Activated B cell treated with CpG ODN at 0.5 μM for 24 hours (primary cell): ENCODE measurements at regions not wholly inside any gene's neighbourhood (a gene's known extent, or its start where the extent isn't known, plus 50 kb on each side); places are given as distances from the start of the nearest gene placed in this dataset.

Experiments
- ATAC-seq: fragments of 200-7000 bp; cut with Tn5 transposase; one replicate; pipeline ENCODE4 v1.10.0; 2021; ENCODE audit warnings: low read depth, mild to moderate bottlenecking, moderate library complexity
- CTCF ChIA-PET: fragments of 350-600 bp; sonication (Branson Sonifier 250); formaldehyde crosslinking; loops from one replicate; lab custom pipeline; 2021; ENCODE audit warnings: antibody characterized with exemption; lab: Charles Lee
- POLR2A ChIA-PET: fragments of 350-600 bp; sonication (Branson Sonifier 250); formaldehyde crosslinking; loops from one replicate; lab custom pipeline; 2021; ENCODE audit warnings: antibody characterized with exemption; lab: Charles Lee
- DNase-seq: peaks from one replicate; pipeline ENCODE4 v3.0.0; 2022
- H3K27ac Mint-ChIP-seq: one replicate; pipeline ENCODE4 v1.8.0; 2020; ENCODE audit warnings: mixed read lengths
- H3K27me3 Mint-ChIP-seq: one replicate; pipeline ENCODE4 v1.8.0; 2021; ENCODE audit warnings: mixed read lengths
- H3K36me3 Mint-ChIP-seq: one replicate; pipeline ENCODE4 v1.8.0; 2021; ENCODE audit warnings: low read depth, mixed read lengths
- H3K4me1 Mint-ChIP-seq: one replicate; pipeline ENCODE4 v1.8.0; 2021; ENCODE audit warnings: mixed read lengths
- H3K4me3 Mint-ChIP-seq: one replicate; pipeline ENCODE4 v1.8.0; 2020; ENCODE audit warnings: mild to moderate bottlenecking, mixed read lengths
- H3K9me3 Mint-ChIP-seq: one replicate; pipeline ENCODE4 v1.8.0; 2020; ENCODE audit warnings: mixed read lengths
- CTCF ChIP-seq: fragments of 200-600 bp; IDR thresholded peaks from one replicate; pipeline ENCODE4 v1.8.0; 2022; ENCODE audit warnings: antibody characterized with exemption, mild to moderate bottlenecking
- intact Hi-C: fragments of 100-400 bp; cut with micrococcal nuclease; formaldehyde crosslinking; loops from one replicate; pipeline ENCODE4 v1.15.1; 2024

- Mint-ChIP-seq H3K9me3 (no peaks in the 10 kb centered on the region), H3K27ac (no peak overlapping the region), H3K4me3 (no peak overlapping the region), H3K27me3 (no peaks in the 10 kb centered on the region), H3K36me3 (no peaks in the 10 kb centered on the region), H3K4me1 (peaks cover 16% of the 10 kb centered on the region)
- no peak for ATAC-seq
- intact Hi-C loops = loop anchor here (1.0 to 5.0 kb wide), 3 partner anchors 37 to 84 kb away; partner anchors contain the start of gene AFF2
- POLR2A ChIA-PET = no interaction called here
- TF ChIP-seq CTCF = no peak
- CTCF ChIA-PET = no interaction called here
- no peak for DNase-seq
Observed at GRCh38 chrX:148417934-148418333, 82.5 kb upstream of the AFF2 start.

GRCh38 chrX:148422526-148422925 is 77.9 kb upstream of the AFF2 start:
- Mint-ChIP-seq H3K27me3 (no peaks in the 10 kb centered on the region), H3K4me1 (peaks cover 4% of the 10 kb centered on the region), H3K9me3 (no peaks in the 10 kb centered on the region), H3K27ac (no peak overlapping the region), H3K4me3 (no peak overlapping the region), H3K36me3 (no peaks in the 10 kb centered on the region)
- no peak for DNase-seq
- POLR2A ChIA-PET = no interaction called here
- intact Hi-C loops = no loop called here
- ATAC-seq = no peak
- TF ChIP-seq CTCF = no peak
- CTCF ChIA-PET = no interaction called here

DNA sequence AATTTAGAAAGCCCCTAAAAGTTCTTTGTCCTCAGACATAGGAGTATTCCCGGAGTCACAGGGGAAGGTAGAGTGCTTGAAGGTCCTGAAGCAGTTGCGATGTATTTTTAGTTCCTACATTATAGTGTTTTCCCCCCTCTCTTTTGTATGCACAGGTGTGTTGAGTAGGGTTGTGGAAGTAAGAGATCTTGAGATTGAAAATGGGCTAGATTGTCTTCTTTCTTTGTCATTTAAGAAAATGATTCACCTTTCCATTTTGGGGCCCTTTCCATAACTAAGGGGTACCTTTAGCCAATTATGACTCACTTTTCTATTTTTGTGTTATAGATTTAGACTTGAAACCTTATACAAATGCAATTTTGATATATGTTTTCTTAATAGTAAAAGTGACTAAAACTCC is 75.8 kb upstream of the AFF2 start:
- DNase-seq = no peak
- no peak for TF ChIP-seq CTCF
- intact Hi-C loops = no loop called here

GRCh38 chrX:148426467-148426866 is 74.0 kb upstream of the AFF2 start:
- H3K27me3 Mint-ChIP-seq = no peaks in the 10 kb centered on the region

More for the DNA sequence above, 75.8 kb upstream of the AFF2 start:
- ChIA-PET CTCF (no interaction called here), POLR2A (no interaction called here)
- Mint-ChIP-seq H3K4me3 (no peak overlapping the region), H3K4me1 (no peaks in the 10 kb centered on the region), H3K36me3 (no peaks in the 10 kb centered on the region), H3K27ac (no peak overlapping the region), H3K9me3 (no peaks in the 10 kb centered on the region), H3K27me3 (no peaks in the 10 kb centered on the region)
- ATAC-seq = no peak

DNA sequence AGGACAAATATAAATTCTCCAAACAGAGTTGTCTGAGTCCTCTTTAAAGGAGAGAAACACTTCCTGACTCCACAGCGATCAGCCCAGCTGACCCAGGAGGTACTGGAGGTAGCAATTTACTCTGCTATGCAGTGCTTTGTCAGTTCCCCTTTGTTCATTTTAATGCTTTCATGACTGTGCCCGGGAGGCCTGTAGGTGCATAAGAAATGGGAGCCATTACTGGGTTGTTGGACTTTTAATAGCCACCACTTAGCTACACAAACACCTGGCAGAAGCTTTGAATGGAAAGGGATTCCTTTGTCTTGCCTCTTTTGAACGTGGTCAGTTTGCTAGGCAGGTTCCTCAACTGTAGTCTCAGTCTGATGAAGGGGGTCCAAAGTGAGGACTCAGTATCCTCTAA is 59.0 kb upstream of the AFF2 start:
- intact Hi-C loops = no loop called here
- no peak for TF ChIP-seq CTCF
- Mint-ChIP-seq H3K27me3 (peaks cover 2% of the 10 kb centered on the region), H3K4me1 (no peaks in the 10 kb centered on the region), H3K9me3 (no peaks in the 10 kb centered on the region), H3K27ac (no peak overlapping the region), H3K4me3 (no peak overlapping the region), H3K36me3 (no peaks in the 10 kb centered on the region)
- CTCF ChIA-PET = no interaction called here
- ATAC-seq (no peak), DNase-seq (no peak)
- POLR2A ChIA-PET = no interaction called here

More at GRCh38 chrX:148426467-148426866, 74.0 kb upstream of the AFF2 start:
- ATAC-seq (no peak), DNase-seq (no peak)
- intact Hi-C loops = no loop called here
- CTCF ChIA-PET = no interaction called here
- Mint-ChIP-seq H3K4me3 (no peak overlapping the region), H3K4me1 (no peaks in the 10 kb centered on the region), H3K27ac (no peak overlapping the region), H3K9me3 (no peaks in the 10 kb centered on the region), H3K36me3 (no peaks in the 10 kb centered on the region)
- no peak for TF ChIP-seq CTCF
- POLR2A ChIA-PET = no interaction called here
